IPS-18a (cell line): ENCODE measurements at regions not wholly inside any gene's neighbourhood (a gene's known extent, or its start where the extent isn't known, plus 50 kb on each side); places are given as distances from the start of the nearest gene placed in this dataset.
"Not testable (repeated sequence)": the region's sequence is repeated elsewhere in the genome, so short reads cannot be mapped to it uniquely, and the experiment has no call there.

Source experiments
- H3K27ac ChIP-seq: one replicate; pipeline ENCODE4 v1.5.1; 2013; ENCODE audit warnings: low read length
- H3K27me3 ChIP-seq: one replicate; pipeline ENCODE4 v1.6.1; 2013; ENCODE audit warnings: mild to moderate bottlenecking, low read length; ENCODE audit not compliant: control insufficient read depth, insufficient read depth
- H3K36me3 ChIP-seq: one replicate; pipeline ENCODE4 v1.6.1; 2013; ENCODE audit warnings: low read depth, low read length; ENCODE audit not compliant: control insufficient read depth
- H3K4me1 ChIP-seq: one replicate; pipeline ENCODE4 v1.6.1; 2013; ENCODE audit warnings: low read depth, low read length; ENCODE audit not compliant: control insufficient read depth
- H3K4me3 ChIP-seq: one replicate; pipeline ENCODE4 v1.5.1; 2013; ENCODE audit warnings: low read length
- H3K9ac ChIP-seq: one replicate; pipeline ENCODE4 v1.6.1; 2013; ENCODE audit warnings: mild to moderate bottlenecking, low read length, moderate library complexity
- H3K9me3 ChIP-seq: one replicate; pipeline ENCODE4 v1.6.1; 2013; ENCODE audit warnings: low read depth, low read length; ENCODE audit not compliant: control insufficient read depth

- no peaks in the 10 kb centered on the region for H3K9me3 ChIP-seq
- H3K4me3 ChIP-seq, result no peak overlapping the region
- no peak overlapping the region for H3K9ac ChIP-seq
- H3K36me3 ChIP-seq, result no peaks in the 10 kb centered on the region
- no peak overlapping the region for H3K27ac ChIP-seq
- H3K4me1 ChIP-seq, result no peaks in the 10 kb centered on the region
- H3K27me3 ChIP-seq, result no peaks in the 10 kb centered on the region
These were observed 438.9 kb downstream of the ARL4A start for GRCh38 chr7:13126347-13126746.

DNA sequence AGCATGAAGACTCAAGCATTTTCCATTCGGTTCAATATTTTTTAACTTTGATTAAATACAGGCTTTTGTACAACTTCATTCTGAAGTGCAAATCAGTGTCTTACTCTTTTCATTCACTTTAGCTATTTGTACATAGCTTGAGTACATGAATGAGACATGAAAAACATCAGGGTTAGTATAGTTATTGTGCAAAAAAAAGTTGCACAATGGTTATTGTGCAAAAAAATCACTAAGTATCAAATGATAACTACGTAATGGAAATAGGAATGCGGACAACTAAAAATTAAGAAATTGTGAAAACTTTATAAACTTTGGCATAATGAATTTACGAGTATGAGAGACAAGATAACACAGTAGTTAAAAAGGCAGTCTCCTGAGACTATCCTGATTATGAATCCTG, 442.9 kb downstream of the ARL4A start:
- Histone ChIP-seq H3K4me1 (no peaks in the 10 kb centered on the region), H3K27me3 (no peaks in the 10 kb centered on the region), H3K9ac (no peak overlapping the region), H3K9me3 (no peaks in the 10 kb centered on the region), H3K4me3 (no peak overlapping the region), H3K36me3 (no peaks in the 10 kb centered on the region), H3K27ac (no peak overlapping the region)

DNA sequence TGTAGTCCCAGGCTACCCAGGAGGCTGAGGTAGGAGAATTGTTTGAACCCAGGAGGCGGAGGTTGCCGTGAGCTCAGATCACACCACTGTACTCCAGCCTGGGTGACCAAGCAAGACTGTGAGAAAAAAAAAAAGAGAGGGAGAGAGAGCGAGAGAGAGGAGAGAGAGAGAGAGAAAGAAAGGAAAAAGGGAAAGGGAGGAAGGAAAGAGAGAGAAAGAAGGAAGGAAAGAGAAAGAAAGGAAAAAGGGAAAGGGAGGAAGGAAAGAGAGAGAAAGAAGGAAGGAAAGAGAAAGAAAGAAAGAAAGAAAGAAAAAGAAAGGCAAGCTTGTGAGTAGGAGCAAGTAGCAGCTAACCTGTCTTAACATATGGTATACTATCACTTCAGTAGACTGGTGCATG, 443.5 kb downstream of the ARL4A start:
- not testable (repeated sequence) for H3K27ac ChIP-seq, H3K27me3 ChIP-seq, H3K9me3 ChIP-seq, H3K4me3 ChIP-seq, H3K4me1 ChIP-seq, H3K9ac ChIP-seq, H3K36me3 ChIP-seq

DNA sequence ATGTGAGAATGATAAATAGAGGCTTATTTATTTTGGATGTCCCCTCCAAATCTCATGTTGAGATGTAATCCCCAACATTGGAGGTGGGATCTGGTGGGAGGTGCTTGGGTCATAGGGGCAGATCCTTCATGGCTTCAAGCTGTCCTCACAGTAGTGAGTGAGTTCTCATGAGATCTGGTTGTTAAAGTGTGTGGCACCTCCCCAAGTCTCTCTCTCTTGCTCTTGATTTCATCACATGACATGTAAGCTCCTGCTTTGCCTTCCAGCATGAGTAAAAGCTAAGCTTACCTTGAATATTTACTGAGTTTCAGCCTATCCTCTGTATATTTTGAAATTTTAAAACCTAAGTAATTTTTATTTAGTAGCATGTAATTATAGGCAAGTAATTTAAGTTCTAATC, 444.9 kb downstream of the ARL4A start:
- Histone ChIP-seq H3K27ac (no peak overlapping the region), H3K4me1 (no peaks in the 10 kb centered on the region), H3K9me3 (peaks cover 3% of the 10 kb centered on the region), H3K9ac (no peak overlapping the region), H3K27me3 (no peaks in the 10 kb centered on the region), H3K4me3 (no peak overlapping the region), H3K36me3 (no peaks in the 10 kb centered on the region)

DNA sequence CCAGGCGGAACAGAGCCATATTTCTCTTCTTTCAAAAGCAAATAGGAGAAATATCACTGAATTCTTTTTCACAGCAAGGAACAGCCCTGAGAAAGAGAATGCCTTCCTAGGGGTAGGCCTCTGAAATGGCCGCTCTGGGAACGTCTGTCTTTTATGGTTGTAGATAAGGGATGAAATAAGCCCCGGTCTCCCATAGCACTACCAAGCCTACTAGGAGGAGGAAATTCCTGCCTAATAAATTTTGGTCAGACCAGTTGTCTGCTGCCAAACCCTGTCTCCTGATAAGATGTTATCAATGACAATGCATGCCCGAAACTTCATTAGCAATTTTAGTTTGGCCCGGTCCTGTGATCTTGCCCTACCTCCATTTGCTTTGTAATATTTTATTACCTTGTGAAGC, 448.9 kb downstream of the ARL4A start:
- not testable (repeated sequence) for H3K4me3 ChIP-seq, H3K27me3 ChIP-seq, H3K27ac ChIP-seq, H3K36me3 ChIP-seq, H3K4me1 ChIP-seq, H3K9ac ChIP-seq, H3K9me3 ChIP-seq

DNA sequence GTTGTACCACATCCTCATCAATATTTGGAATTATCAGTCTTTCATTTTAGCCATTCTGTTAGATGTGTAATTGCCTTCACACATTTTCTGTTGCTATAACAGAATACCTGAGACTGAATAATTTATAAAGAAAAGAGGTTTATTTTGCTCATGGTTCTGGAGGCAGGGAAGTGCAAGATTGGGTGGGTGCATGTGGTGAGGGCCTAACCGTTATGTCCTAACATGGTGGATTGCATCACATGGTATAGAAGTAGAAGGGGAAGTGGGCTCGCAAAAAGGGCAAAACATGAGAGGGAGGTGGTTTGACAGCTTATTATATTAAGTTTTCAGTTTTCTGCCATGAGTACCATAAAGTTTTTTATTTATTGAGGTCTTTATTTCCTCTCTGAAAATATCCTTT, 452.0 kb downstream of the ARL4A start:
- H3K9me3 ChIP-seq, result peaks cover 3% of the 10 kb centered on the region
- H3K9ac ChIP-seq, result no peak overlapping the region
- no peaks in the 10 kb centered on the region for H3K27me3 ChIP-seq
- H3K27ac ChIP-seq, result no peak overlapping the region
- no peaks in the 10 kb centered on the region for H3K36me3 ChIP-seq
- H3K4me3 ChIP-seq, result no peak overlapping the region
- no peaks in the 10 kb centered on the region for H3K4me1 ChIP-seq

DNA sequence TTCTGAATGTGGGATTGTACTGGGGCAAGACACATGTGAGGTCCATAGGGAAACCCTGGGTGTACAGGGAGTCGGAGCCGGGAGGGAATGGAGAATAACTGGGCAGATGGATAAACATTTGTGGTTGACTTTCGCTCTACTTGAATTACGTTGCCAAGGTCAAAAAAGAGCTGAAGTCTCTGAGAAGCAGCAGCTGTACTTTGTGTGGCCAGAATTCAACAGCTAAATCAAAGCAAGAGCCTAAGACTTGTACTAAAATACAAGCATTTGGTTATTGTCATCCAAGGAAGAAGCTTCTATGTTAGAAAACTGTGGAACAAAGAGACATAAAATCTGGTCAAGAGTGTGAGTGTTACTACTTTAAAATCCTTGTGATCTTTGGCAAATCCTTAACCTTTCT, 457.2 kb downstream of the ARL4A start:
- Histone ChIP-seq H3K9me3 (no peaks in the 10 kb centered on the region), H3K4me1 (no peaks in the 10 kb centered on the region), H3K27me3 (no peaks in the 10 kb centered on the region), H3K27ac (no peak overlapping the region), H3K4me3 (no peak overlapping the region), H3K9ac (no peak overlapping the region), H3K36me3 (no peaks in the 10 kb centered on the region)

- no peak overlapping the region for H3K4me3 ChIP-seq
- no peaks in the 10 kb centered on the region for H3K9me3 ChIP-seq
- no peak overlapping the region for H3K9ac ChIP-seq
- H3K27ac ChIP-seq, result no peak overlapping the region
- no peaks in the 10 kb centered on the region for H3K4me1 ChIP-seq
- H3K27me3 ChIP-seq, result no peaks in the 10 kb centered on the region
- H3K36me3 ChIP-seq, result no peaks in the 10 kb centered on the region
These were observed 461.1 kb downstream of the ARL4A start for GRCh38 chr7:13148548-13148947.

DNA sequence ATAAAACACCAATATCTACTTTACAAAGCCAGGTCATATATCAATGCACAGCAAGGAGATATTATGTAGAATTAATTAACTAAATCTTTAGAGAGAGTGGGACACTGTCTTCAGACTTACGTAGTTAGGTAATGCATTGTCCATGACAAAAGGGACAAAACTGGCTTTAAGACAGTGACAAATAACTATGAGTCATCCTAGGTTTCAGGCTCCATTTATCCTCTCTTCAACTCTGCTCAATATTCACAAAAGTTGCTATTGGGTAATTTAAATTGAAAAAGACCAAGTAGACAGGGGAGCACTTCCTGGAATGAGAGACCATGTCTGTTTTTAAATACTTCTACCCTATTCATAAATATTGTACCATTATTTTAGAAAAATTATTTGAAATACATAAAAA, 464.5 kb downstream of the ARL4A start:
- no peak overlapping the region for H3K4me3 ChIP-seq
- no peaks in the 10 kb centered on the region for H3K4me1 ChIP-seq
- H3K27me3 ChIP-seq, result no peaks in the 10 kb centered on the region
- H3K27ac ChIP-seq, result no peak overlapping the region
- H3K9me3 ChIP-seq, result no peaks in the 10 kb centered on the region
- no peaks in the 10 kb centered on the region for H3K36me3 ChIP-seq
- no peak overlapping the region for H3K9ac ChIP-seq

DNA sequence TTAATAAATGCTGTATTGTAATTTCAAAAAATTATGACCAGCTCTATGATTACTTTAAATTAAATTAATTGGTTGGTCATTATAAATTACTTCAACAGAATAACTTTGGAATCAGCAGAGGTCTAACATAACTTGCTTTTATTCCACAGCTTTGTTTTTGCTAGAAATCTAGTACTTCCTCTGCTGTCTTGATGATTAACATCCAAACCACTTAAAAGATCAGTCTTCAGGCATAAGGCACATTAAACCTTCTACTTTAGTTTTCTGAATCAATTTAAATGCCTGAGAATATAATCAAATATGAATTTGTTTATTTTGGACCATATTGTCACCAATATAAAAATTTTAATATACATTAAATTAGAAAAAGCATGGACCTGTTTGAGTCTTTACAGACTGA, 465.3 kb downstream of the ARL4A start:
- H3K4me3 ChIP-seq, result no peak overlapping the region
- H3K4me1 ChIP-seq, result no peaks in the 10 kb centered on the region
- H3K9ac ChIP-seq, result no peak overlapping the region
- no peak overlapping the region for H3K27ac ChIP-seq
- no peaks in the 10 kb centered on the region for H3K9me3 ChIP-seq
- H3K27me3 ChIP-seq, result no peaks in the 10 kb centered on the region
- no peaks in the 10 kb centered on the region for H3K36me3 ChIP-seq

GRCh38 chr7:13153266-13153665, 465.8 kb downstream of the ARL4A start:
- no peak overlapping the region for H3K27ac ChIP-seq
- H3K4me1 ChIP-seq, result no peaks in the 10 kb centered on the region
- no peak overlapping the region for H3K9ac ChIP-seq
- no peaks in the 10 kb centered on the region for H3K9me3 ChIP-seq
- no peaks in the 10 kb centered on the region for H3K36me3 ChIP-seq
- no peak overlapping the region for H3K4me3 ChIP-seq
- H3K27me3 ChIP-seq, result no peaks in the 10 kb centered on the region

DNA sequence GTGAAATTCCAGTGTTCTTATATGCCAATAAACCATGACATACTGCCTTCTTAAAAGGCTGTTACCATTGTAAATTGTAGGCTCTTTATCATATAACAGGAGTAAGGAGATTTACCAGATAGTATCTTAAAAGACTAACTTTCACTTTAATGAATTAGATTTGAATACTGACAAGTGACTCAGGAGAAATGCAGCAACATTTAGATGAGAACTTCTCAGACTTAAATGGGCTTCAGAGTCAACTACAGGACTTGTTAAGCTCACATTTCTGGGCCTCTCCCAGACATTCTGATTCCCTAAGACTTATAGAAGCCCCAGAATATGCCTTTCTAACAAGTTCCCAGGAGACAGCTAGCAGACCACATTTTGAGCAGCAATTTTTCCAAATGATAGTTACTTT, 466.3 kb downstream of the ARL4A start:
- no peaks in the 10 kb centered on the region for H3K27me3 ChIP-seq
- H3K4me3 ChIP-seq, result no peak overlapping the region
- no peak overlapping the region for H3K9ac ChIP-seq
- H3K36me3 ChIP-seq, result no peaks in the 10 kb centered on the region
- no peaks in the 10 kb centered on the region for H3K4me1 ChIP-seq
- H3K27ac ChIP-seq, result no peak overlapping the region
- no peaks in the 10 kb centered on the region for H3K9me3 ChIP-seq

GRCh38 chr7:13155188-13155587, 467.8 kb downstream of the ARL4A start:
- Histone ChIP-seq H3K9me3 (no peaks in the 10 kb centered on the region), H3K4me1 (no peaks in the 10 kb centered on the region), H3K36me3 (no peaks in the 10 kb centered on the region), H3K9ac (no peak overlapping the region), H3K27me3 (no peaks in the 10 kb centered on the region), H3K27ac (no peak overlapping the region), H3K4me3 (no peak overlapping the region)
